Tibial nerve (tissue), 4 donors: ENCODE measurements at regions not wholly inside any gene's neighbourhood (a gene's known extent, or its start where the extent isn't known, plus 50 kb on each side); places are given as distances from the start of the nearest gene placed in this dataset.

Source experiments
- EP300 ChIP-seq, 2 donors: sonication (generic); formaldehyde crosslinking; IDR thresholded peaks; one replicate each; pipeline ENCODE4 v1.6.1; 2017; ENCODE audit warnings: antibody characterized with exemption in 2 of 2, mild to moderate bottlenecking in 1 of 2
- POLR2A ChIP-seq, 2 donors: fragments of 450-650 bp; IDR thresholded peaks; one replicate each; pipeline ENCODE4 v1.6.1; 2017; ENCODE audit warnings: antibody characterized with exemption in 2 of 2, mild to moderate bottlenecking in 2 of 2, moderate library complexity in 2 of 2
- TF ChIP-seq, protein P1 (sequence below), 5 experiments: fragments of 200-600 bp in 3 of 5; fragments of 450-650 bp in 2 of 5; sonication (generic) in 3 of 5; IDR thresholded peaks; one replicate each; pipeline ENCODE4 v1.5.1; 2016 to 2019; ENCODE audit warnings: antibody characterized with exemption in 5 of 5, mild to moderate bottlenecking in 3 of 5, moderate library complexity in 2 of 5

DNA sequence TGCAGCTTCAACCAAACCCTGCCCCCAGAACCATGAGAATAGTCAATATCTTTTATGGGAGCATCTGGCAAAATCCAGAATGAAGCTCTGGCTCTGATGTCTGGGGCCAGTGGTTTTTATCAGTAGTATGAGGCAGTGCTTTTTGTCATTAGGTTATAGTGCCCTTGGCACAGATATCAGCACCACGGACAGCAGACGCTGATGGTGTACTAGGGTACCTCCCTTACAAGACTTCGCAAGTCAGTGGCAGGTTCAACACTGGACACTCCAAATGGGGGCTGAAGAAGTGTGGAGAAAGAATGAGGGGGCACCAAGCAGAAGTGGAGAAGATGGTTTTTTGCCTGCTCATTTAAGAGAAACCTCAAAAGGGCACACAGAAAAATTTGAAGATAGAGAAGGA lies 68.2 kb upstream of the E2F7 start:
- TF ChIP-seq, protein P1, sequence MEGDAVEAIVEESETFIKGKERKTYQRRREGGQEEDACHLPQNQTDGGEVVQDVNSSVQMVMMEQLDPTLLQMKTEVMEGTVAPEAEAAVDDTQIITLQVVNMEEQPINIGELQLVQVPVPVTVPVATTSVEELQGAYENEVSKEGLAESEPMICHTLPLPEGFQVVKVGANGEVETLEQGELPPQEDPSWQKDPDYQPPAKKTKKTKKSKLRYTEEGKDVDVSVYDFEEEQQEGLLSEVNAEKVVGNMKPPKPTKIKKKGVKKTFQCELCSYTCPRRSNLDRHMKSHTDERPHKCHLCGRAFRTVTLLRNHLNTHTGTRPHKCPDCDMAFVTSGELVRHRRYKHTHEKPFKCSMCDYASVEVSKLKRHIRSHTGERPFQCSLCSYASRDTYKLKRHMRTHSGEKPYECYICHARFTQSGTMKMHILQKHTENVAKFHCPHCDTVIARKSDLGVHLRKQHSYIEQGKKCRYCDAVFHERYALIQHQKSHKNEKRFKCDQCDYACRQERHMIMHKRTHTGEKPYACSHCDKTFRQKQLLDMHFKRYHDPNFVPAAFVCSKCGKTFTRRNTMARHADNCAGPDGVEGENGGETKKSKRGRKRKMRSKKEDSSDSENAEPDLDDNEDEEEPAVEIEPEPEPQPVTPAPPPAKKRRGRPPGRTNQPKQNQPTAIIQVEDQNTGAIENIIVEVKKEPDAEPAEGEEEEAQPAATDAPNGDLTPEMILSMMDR (IDR thresholded peaks at IDR 0.05), result no peak
- TF ChIP-seq POLR2A (IDR thresholded peaks at IDR 0.05) (no peak), EP300 (IDR thresholded peaks at IDR 0.05) (no peak)
